IPS-18c (cell line): ENCODE measurements at regions not wholly inside any gene's neighbourhood (a gene's known extent, or its start where the extent isn't known, plus 50 kb on each side); places are given as distances from the start of the nearest gene placed in this dataset.
"Not testable (repeated sequence)": the region's sequence is repeated elsewhere in the genome, so short reads cannot be mapped to it uniquely, and the experiment has no call there.

ENCODE experiments used
- H3K4me3 ChIP-seq: 2 replicates; pipeline ENCODE4 v1.7.0; 2013; ENCODE audit warnings: low read depth, mild to moderate bottlenecking, low read length, moderate library complexity; ENCODE audit not compliant: insufficient read depth
- H3K9me3 ChIP-seq: one replicate; pipeline ENCODE4 v1.6.1; 2013; ENCODE audit warnings: mild to moderate bottlenecking, low read length, moderate library complexity; ENCODE audit not compliant: control insufficient read depth, insufficient read depth

DNA sequence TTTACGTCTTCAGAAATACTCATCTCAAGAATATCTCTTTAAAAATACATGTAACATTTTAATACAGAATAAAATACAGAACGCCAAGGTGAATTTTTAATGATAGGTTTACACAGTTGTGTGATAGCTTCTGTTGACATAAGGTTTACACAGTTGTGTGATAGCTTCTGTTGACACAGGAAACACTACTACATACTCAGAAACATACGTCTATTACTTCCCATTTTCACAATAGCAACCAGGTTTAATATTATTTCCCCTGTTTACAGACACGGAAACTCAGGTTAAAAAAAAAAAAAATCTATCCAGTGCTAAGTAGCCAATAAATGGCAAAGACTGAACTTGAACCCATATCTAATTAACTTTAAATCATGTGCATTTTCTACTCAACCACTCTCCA lies 571.2 kb downstream of the LIG4 start:
- Histone ChIP-seq H3K9me3 (peaks cover 2% of the 10 kb centered on the region), H3K4me3 (no peak overlapping the region)

GRCh38 chr13:107643615-107644014 lies 571.7 kb downstream of the LIG4 start:
- Histone ChIP-seq H3K4me3 (no peak overlapping the region), H3K9me3 (peaks cover 2% of the 10 kb centered on the region)

DNA sequence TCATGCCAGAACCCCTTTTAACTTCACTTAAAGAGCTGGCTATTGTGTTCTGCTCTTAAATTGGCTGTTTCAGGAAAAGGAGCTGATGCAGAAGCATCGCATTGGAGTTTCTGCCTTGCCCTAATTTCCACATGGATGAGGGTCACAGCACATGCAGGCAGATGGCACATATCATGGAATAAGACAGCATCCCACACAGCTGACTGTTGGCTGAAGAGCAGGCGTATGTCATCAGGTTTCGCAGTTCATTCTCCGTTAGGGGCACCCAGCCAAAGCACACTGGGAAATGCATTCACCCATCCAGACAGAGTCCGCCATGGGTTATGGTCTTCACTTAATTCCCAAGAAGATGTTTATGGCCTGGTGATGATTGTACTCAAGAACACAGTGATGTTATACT lies 572.5 kb downstream of the LIG4 start:
- H3K9me3 ChIP-seq: peaks cover 2% of the 10 kb centered on the region
- no peak overlapping the region for H3K4me3 ChIP-seq

DNA sequence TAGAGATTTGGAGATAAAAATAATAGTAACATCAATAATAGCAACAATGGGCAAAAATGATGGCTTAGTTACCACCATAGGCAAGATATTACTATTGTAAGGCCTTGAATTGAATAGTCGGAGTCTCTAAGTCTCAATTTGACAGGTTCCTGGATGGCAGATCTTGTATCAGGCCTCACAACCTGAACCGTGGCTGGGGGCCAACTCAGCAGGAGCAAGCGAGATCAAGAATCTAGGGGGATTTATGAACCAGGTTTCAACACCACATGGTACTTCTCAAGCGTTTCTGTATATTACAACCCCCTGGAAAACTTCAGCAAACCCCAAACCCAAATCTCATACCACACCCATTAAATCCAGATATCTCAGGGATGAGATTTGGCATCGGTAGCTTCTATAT lies 573.8 kb downstream of the LIG4 start:
- Histone ChIP-seq H3K4me3 (no peak overlapping the region), H3K9me3 (peaks cover 2% of the 10 kb centered on the region)

GRCh38 chr13:107625648-107626047 lies 589.7 kb downstream of the LIG4 start:
- no peaks in the 10 kb centered on the region for H3K9me3 ChIP-seq
- no peak overlapping the region for H3K4me3 ChIP-seq

GRCh38 chr13:107617527-107617926 lies 597.8 kb downstream of the LIG4 start:
- Histone ChIP-seq H3K4me3 (no peak overlapping the region), H3K9me3 (no peaks in the 10 kb centered on the region)

DNA sequence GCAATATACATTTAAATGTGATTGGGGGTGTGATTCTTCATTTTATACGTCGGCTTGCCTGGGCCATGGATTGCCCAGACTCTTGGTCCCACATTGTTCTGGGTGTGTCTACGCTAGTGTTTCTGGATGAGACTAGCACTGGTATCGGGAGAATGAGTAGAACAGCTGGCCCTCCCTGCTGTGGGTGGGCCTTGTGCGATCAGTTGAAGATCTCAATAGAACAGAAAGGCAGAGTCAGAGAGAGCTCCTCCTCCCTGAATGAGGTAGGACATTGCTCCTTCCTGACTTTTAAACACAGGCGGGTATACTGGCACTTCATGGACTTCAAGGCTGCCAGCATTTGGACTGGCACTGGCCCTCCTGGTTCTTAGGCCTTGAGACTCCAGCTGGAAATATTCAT lies 603.0 kb downstream of the LIG4 start:
- H3K4me3 ChIP-seq: no peak overlapping the region

GRCh38 chr13:107608736-107609135 lies 606.6 kb downstream of the LIG4 start:
- no peaks in the 10 kb centered on the region for H3K9me3 ChIP-seq

More for the DNA sequence above, 603.0 kb downstream of the LIG4 start:
- H3K9me3 ChIP-seq: no peaks in the 10 kb centered on the region

DNA sequence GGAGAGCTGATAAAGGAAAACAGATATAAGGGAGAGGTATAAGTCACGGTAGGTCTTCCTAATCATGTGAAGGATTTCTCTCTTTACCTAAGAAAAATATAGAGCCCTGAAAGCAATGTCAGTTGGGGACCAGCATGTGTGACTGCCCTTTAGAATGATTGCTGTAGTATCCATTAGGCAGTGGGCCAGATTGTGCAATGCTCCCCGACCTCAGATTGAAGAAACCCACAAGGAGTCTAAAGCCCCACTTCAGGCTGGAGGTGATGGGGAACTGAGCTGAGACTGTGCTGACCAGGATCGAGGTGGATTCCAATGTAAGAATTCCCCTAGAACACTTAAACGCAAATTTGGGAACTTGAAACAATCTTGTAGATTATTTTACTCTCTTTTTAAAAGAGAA lies 614.4 kb downstream of the LIG4 start:
- H3K4me3 ChIP-seq: no peak overlapping the region
- no peaks in the 10 kb centered on the region for H3K9me3 ChIP-seq

More at GRCh38 chr13:107608736-107609135, 606.6 kb downstream of the LIG4 start:
- no peak overlapping the region for H3K4me3 ChIP-seq

DNA sequence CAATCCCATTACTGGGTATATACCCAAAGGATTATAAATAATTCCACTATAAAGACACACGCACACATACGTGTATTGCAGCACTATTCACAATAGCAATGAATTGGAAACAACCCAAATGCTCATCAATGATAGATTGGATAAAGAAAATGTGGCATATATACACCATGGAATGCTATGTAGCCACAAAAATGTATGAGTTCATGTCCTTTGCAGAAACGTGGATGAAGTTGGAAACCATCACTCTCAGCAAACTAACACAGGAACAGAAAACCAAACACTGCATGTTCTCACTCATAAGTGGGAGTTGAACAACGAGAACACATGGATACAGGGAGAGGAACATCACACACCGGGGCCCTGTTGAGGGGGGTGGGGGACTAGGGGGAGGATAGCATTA lies 619.0 kb downstream of the LIG4 start:
- H3K9me3 ChIP-seq, H3K4me3 ChIP-seq: not testable (repeated sequence)

DNA sequence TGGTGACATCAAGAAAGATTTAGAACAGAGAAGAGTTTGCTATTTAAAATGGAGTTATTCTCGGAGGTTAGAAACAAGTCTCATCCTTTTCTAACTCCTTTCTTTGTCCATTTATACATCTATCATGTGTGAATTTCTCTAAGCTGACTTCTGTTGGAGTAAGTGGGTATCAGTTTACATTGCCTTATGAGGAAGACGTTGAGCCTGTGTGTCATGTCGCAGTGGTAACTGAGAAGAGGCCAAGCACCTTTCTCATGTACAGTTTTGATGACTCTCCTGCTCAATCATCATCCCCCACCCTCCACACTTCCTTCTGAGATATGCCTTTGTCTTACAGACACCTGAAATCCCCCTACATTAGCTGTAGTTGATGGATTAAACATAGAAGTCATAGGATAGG lies 624.8 kb downstream of the LIG4 start:
- no peak overlapping the region for H3K4me3 ChIP-seq

DNA sequence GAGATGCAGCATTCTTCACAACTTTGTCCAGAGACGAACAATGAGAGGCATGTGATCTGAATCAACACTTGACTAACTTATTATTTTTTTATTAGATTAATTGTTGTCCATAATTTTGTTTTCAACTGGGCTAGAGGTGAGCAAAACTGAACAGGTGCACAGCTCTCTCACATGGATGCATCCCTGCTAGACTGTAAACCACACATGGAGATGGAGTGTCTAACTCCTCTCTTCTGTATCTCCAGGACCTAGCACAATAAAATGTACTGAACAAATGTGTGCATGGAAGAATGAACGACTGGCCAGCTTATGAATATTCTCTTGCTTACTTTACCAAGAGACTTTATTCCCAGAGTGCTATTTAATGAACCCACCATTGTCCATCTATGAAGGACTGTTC lies 627.7 kb downstream of the LIG4 start:
- H3K9me3 ChIP-seq: peaks cover 2% of the 10 kb centered on the region
- no peak overlapping the region for H3K4me3 ChIP-seq

More for the DNA sequence above, 624.8 kb downstream of the LIG4 start:
- peaks cover 2% of the 10 kb centered on the region for H3K9me3 ChIP-seq

DNA sequence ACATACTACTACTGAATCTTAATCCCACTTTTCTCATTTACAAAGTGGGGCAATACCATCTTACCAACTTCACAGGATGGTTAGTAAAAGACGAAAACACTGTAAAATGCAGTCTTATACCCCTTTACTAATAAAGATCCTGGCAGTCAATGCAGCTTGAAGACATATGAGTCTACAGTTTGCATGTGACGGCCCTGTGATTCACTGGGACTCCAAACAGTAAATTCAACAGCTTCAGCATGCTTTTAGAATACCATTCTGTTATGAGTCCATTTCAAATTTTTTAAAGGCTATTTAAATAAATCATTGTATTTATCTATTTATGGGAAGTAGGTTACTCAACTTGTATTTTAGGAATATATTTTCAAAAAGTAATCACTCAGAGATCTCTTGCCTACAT lies 629.1 kb downstream of the LIG4 start:
- H3K4me3 ChIP-seq: no peak overlapping the region
- peaks cover 2% of the 10 kb centered on the region for H3K9me3 ChIP-seq

GRCh38 chr13:107585469-107586180 lies 629.7 kb downstream of the LIG4 start:
- H3K9me3 ChIP-seq: peaks cover 2% of the 10 kb centered on the region
- H3K4me3 ChIP-seq: no peak overlapping the region

- Histone ChIP-seq H3K9me3 (no peaks in the 10 kb centered on the region), H3K4me3 (no peak overlapping the region)
Measured at GRCh38 chr13:107582171-107582570, 633.2 kb downstream of the LIG4 start.

- Histone ChIP-seq H3K9me3 (no peaks in the 10 kb centered on the region), H3K4me3 (no peak overlapping the region)
Measured at GRCh38 chr13:107580741-107581412, 634.5 kb downstream of the LIG4 start.

- Histone ChIP-seq H3K9me3 (no peaks in the 10 kb centered on the region), H3K4me3 (no peak overlapping the region)
Measured at GRCh38 chr13:107576430-107576829, 638.9 kb downstream of the LIG4 start.

- Histone ChIP-seq H3K4me3 (no peak overlapping the region), H3K9me3 (no peaks in the 10 kb centered on the region)
Measured at GRCh38 chr13:107574517-107575210, 640.7 kb downstream of the LIG4 start.
